CD8-positive, alpha-beta memory T cell (primary cell): ENCODE measurements at regions not wholly inside any gene's neighbourhood (a gene's known extent, or its start where the extent isn't known, plus 50 kb on each side); places are given as distances from the start of the nearest gene placed in this dataset.

Experiments
- CTCF ChIA-PET: fragments of 350-600 bp; sonication (Branson Sonifier 250); formaldehyde crosslinking; loops from one replicate; lab custom pipeline; 2021; ENCODE audit warnings: antibody characterized with exemption; lab: Charles Lee
- POLR2A ChIA-PET: fragments of 350-600 bp; sonication (Branson Sonifier 250); formaldehyde crosslinking; loops from one replicate; lab custom pipeline; 2021; ENCODE audit warnings: antibody characterized with exemption; lab: Charles Lee
- DNase-seq, 5 donors: peaks; one replicate each; pipeline versions ENCODE4 v3.0.0 to v3.0.0-alpha.2; 2020 to 2022; ENCODE audit warnings: mixed read lengths in 1 of 5
- H3K27ac ChIP-seq: one replicate; pipeline ENCODE4 v1.7.0; 2013; ENCODE audit warnings: low read depth, mild to moderate bottlenecking, low read length, moderate library complexity
- H3K27me3 ChIP-seq: 2 replicates; pipeline ENCODE4 v1.7.0; 2013; ENCODE audit warnings: low read length, mild to moderate bottlenecking; ENCODE audit not compliant: insufficient read depth, poor library complexity, severe bottlenecking
- H3K36me3 ChIP-seq: 2 replicates; pipeline ENCODE4 v1.7.0; 2013; ENCODE audit warnings: mild to moderate bottlenecking, low read length, moderate library complexity; ENCODE audit not compliant: insufficient read depth
- H3K4me1 ChIP-seq: 2 replicates; pipeline ENCODE4 v1.7.0; 2013; ENCODE audit warnings: mild to moderate bottlenecking, low read length, moderate library complexity; ENCODE audit not compliant: insufficient read depth
- H3K4me3 ChIP-seq: 2 replicates; pipeline ENCODE4 v1.7.0; 2013; ENCODE audit warnings: mild to moderate bottlenecking, low read length
- H3K9me3 ChIP-seq: 2 replicates; pipeline ENCODE4 v1.7.0; 2013; ENCODE audit warnings: mild to moderate bottlenecking, low read length
- H3K27ac Mint-ChIP-seq, 8 donors: one replicate each; pipeline ENCODE4 v1.8.0; 2020 to 2021; ENCODE audit warnings: mixed read lengths in 8 of 8, mild to moderate bottlenecking in 6 of 8, inconsistent platforms in 3 of 8, moderate library complexity in 3 of 8
- H3K27me3 Mint-ChIP-seq, 2 donors: one replicate each; pipeline ENCODE4 v1.8.0; 2020 to 2021; ENCODE audit warnings: mixed read lengths in 2 of 2, mild to moderate bottlenecking in 1 of 2, moderate library complexity in 1 of 2
- H3K36me3 Mint-ChIP-seq, 3 donors: one replicate each; pipeline ENCODE4 v1.8.0; 2020 to 2021; ENCODE audit warnings: mixed read lengths in 3 of 3, inconsistent platforms in 1 of 3, mild to moderate bottlenecking in 1 of 3
- H3K4me1 Mint-ChIP-seq, 3 donors: one replicate each; pipeline ENCODE4 v1.8.0; 2020 to 2021; ENCODE audit warnings: mixed read lengths in 3 of 3, inconsistent platforms in 1 of 3, mild to moderate bottlenecking in 1 of 3
- H3K4me3 Mint-ChIP-seq, 7 donors: one replicate each; pipeline ENCODE4 v1.8.0; 2020 to 2021; ENCODE audit warnings: mixed read lengths in 7 of 7, mild to moderate bottlenecking in 6 of 7, moderate library complexity in 4 of 7, inconsistent platforms in 2 of 7
- H3K9me3 Mint-ChIP-seq, 5 donors: one replicate each; pipeline ENCODE4 v1.8.0; 2020 to 2022; ENCODE audit warnings: mixed read lengths in 5 of 5, mild to moderate bottlenecking in 3 of 5, moderate library complexity in 2 of 5, inconsistent platforms in 1 of 5

DNA sequence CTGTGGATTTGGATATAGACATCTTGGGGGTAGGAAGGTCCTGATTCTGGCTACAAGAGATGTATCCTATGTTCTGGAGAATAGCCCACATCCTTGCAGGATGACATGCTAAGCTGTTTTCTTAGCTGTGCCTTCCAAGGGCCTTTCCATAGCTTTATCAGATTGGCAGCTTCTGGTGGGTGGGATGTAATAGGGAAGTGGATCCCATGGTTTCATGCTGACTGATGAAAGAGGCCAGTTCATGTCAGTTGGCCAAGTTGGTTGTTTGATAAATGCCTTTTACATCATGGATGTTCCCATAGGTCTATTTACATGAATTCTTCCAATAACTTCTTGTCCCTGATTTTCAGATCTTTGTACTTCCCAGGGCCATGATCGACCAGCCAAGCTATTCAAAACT is 169.1 kb upstream of the RMST start:
- Histone ChIP-seq H3K4me3 (no peak overlapping the region), H3K27me3 (no peaks in the 10 kb centered on the region), H3K27ac (no peak overlapping the region), H3K4me1 (no peaks in the 10 kb centered on the region), H3K36me3 (no peaks in the 10 kb centered on the region), H3K9me3 (no peaks in the 10 kb centered on the region)
- H3K27ac Mint-ChIP-seq = no peak overlapping the region
- no peaks in the 10 kb centered on the region for H3K36me3 Mint-ChIP-seq
- POLR2A ChIA-PET = no interaction called here
- H3K9me3 Mint-ChIP-seq = peaks cover 4 to 8% (median 6%) of the 10 kb centered on the region in 5 donors
- H3K4me1 Mint-ChIP-seq = no peaks in the 10 kb centered on the region
- H3K27me3 Mint-ChIP-seq = peaks cover 5 to 17% of the 10 kb centered on the region in 2 donors
- DNase-seq = no peak
- no peak overlapping the region for H3K4me3 Mint-ChIP-seq
- CTCF ChIA-PET = no interaction called here

DNA sequence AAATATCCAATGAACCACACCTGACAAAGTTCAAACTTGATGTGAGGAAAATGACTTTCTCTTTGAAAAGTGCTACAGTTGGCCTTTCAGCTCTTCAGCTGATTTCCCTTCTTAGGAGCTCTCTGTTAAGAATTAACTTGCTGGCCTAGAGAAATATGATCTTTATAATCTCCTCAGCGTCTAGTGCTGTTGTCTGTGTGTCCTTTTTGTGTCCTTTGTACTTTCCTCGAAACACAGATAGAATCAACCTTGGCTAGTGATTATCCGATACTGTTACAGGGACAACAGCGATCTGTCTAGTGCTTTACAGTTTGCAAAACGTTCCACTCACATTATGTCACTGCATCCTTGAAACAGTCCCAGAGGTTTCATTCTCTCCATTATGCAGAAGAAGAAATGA is 162.8 kb upstream of the RMST start:
- Mint-ChIP-seq H3K9me3 (peaks cover 4 to 8% (median 5%) of the 10 kb centered on the region in 5 donors), H3K4me3 (no peak overlapping the region), H3K27me3 (peaks cover 5 to 20% of the 10 kb centered on the region in 2 donors), H3K4me1 (no peaks in the 10 kb centered on the region), H3K36me3 (no peaks in the 10 kb centered on the region), H3K27ac (no peak overlapping the region)
- Histone ChIP-seq H3K27me3 (no peaks in the 10 kb centered on the region), H3K27ac (no peak overlapping the region), H3K9me3 (no peaks in the 10 kb centered on the region), H3K36me3 (no peaks in the 10 kb centered on the region), H3K4me1 (no peaks in the 10 kb centered on the region), H3K4me3 (no peak overlapping the region)
- CTCF ChIA-PET = no interaction called here
- no peak for DNase-seq
- POLR2A ChIA-PET = no interaction called here

- CTCF ChIA-PET = no interaction called here
- H3K27ac Mint-ChIP-seq = peak overlapping the region in 1 of 8 donors; percentile 40
- no peaks in the 10 kb centered on the region for H3K27me3 ChIP-seq
- no peak overlapping the region for H3K27ac ChIP-seq
- DNase-seq = no peak
- no peaks in the 10 kb centered on the region for H3K36me3 ChIP-seq
- no peaks in the 10 kb centered on the region for H3K9me3 ChIP-seq
- H3K4me1 Mint-ChIP-seq = no peaks in the 10 kb centered on the region
- H3K9me3 Mint-ChIP-seq = peaks cover 0 to 2% (median under 1%) of the 10 kb centered on the region in 5 donors
- H3K4me1 ChIP-seq = no peaks in the 10 kb centered on the region
- H3K4me3 ChIP-seq = no peak overlapping the region
- H3K4me3 Mint-ChIP-seq = no peak overlapping the region
- POLR2A ChIA-PET = no interaction called here
- no peaks in the 10 kb centered on the region for H3K36me3 Mint-ChIP-seq
- H3K27me3 Mint-ChIP-seq = peaks cover 5 to 17% of the 10 kb centered on the region in 2 donors
These were observed 162.2 kb upstream of the RMST start for GRCh38 chr12:97300431-97300830.

DNA sequence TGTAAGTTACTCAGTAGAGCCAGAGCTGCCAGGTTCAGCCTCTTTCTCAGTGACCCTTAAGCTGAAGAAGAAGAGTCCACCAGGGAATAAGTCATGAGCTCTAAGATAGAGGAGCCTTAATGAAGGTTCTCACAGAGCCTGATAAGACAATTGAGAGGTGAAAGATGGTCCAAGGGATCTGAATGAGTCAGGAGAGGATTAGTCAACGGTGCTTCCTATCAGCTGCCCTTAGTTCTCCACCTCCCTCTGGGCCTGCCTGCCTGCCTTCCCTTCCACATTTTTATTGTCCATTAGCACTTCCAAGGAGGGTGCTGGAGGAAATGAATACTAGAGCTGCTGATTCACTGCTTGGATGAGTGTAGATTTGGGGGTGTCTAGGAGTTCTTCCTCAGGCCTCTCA is 161.7 kb upstream of the RMST start:
- H3K4me1 ChIP-seq = no peaks in the 10 kb centered on the region
- DNase-seq = no peak
- H3K9me3 ChIP-seq = no peaks in the 10 kb centered on the region
- no peaks in the 10 kb centered on the region for H3K36me3 Mint-ChIP-seq
- no peaks in the 10 kb centered on the region for H3K27me3 ChIP-seq
- H3K27ac Mint-ChIP-seq = no peak overlapping the region
- H3K27me3 Mint-ChIP-seq = peaks cover 5 to 17% of the 10 kb centered on the region in 2 donors
- H3K4me3 ChIP-seq = no peak overlapping the region
- no peaks in the 10 kb centered on the region for H3K36me3 ChIP-seq
- H3K27ac ChIP-seq = no peak overlapping the region
- ChIA-PET POLR2A (no interaction called here), CTCF (no interaction called here)
- no peaks in the 10 kb centered on the region for H3K4me1 Mint-ChIP-seq
- H3K9me3 Mint-ChIP-seq = no peaks in the 10 kb centered on the region
- H3K4me3 Mint-ChIP-seq = no peak overlapping the region

GRCh38 chr12:97301576-97301975 is 161.0 kb upstream of the RMST start:
- POLR2A ChIA-PET = no interaction called here
- H3K36me3 ChIP-seq = no peaks in the 10 kb centered on the region
- H3K36me3 Mint-ChIP-seq = no peaks in the 10 kb centered on the region
- no peak overlapping the region for H3K27ac Mint-ChIP-seq
- H3K4me1 ChIP-seq = no peaks in the 10 kb centered on the region
- H3K9me3 ChIP-seq = no peaks in the 10 kb centered on the region
- H3K4me3 Mint-ChIP-seq = no peak overlapping the region
- CTCF ChIA-PET = no interaction called here
- no peak for DNase-seq
- no peak overlapping the region for H3K4me3 ChIP-seq
- H3K27ac ChIP-seq = no peak overlapping the region
- H3K27me3 ChIP-seq = no peaks in the 10 kb centered on the region
- H3K27me3 Mint-ChIP-seq = peaks cover 5 to 17% of the 10 kb centered on the region in 2 donors
- H3K4me1 Mint-ChIP-seq = no peaks in the 10 kb centered on the region
- H3K9me3 Mint-ChIP-seq = no peaks in the 10 kb centered on the region

GRCh38 chr12:97305651-97306050 is 157.0 kb upstream of the RMST start:
- Mint-ChIP-seq H3K9me3 (no peaks in the 10 kb centered on the region), H3K27me3 (peaks cover 1 to 10% of the 10 kb centered on the region in 2 donors), H3K27ac (no peak overlapping the region), H3K4me1 (no peaks in the 10 kb centered on the region), H3K36me3 (no peaks in the 10 kb centered on the region), H3K4me3 (no peak overlapping the region)
- POLR2A ChIA-PET = no interaction called here
- Histone ChIP-seq H3K36me3 (no peaks in the 10 kb centered on the region), H3K4me3 (no peak overlapping the region), H3K27ac (no peak overlapping the region), H3K9me3 (no peaks in the 10 kb centered on the region), H3K27me3 (no peaks in the 10 kb centered on the region), H3K4me1 (no peaks in the 10 kb centered on the region)
- DNase-seq = no peak
- CTCF ChIA-PET = interaction anchor here (1.3 to 1.4 kb wide), 2 partner anchors 726 to 728 kb away, joined by 3 to 6 read pairs; no protein-coding TSS in a partner anchor

- ChIA-PET CTCF (interaction anchor here (1.3 to 1.4 kb wide), 2 partner anchors 727 to 729 kb away, joined by 3 to 6 read pairs; no protein-coding TSS in a partner anchor), POLR2A (no interaction called here)
- no peak overlapping the region for H3K4me3 Mint-ChIP-seq
- Histone ChIP-seq H3K27ac (no peak overlapping the region), H3K4me1 (no peaks in the 10 kb centered on the region), H3K4me3 (no peak overlapping the region), H3K27me3 (no peaks in the 10 kb centered on the region), H3K9me3 (no peaks in the 10 kb centered on the region), H3K36me3 (no peaks in the 10 kb centered on the region)
- H3K4me1 Mint-ChIP-seq = no peaks in the 10 kb centered on the region
- H3K9me3 Mint-ChIP-seq = no peaks in the 10 kb centered on the region
- DNase-seq = no peak
- H3K36me3 Mint-ChIP-seq = no peaks in the 10 kb centered on the region
- no peak overlapping the region for H3K27ac Mint-ChIP-seq
- H3K27me3 Mint-ChIP-seq = peaks cover 1 to 11% of the 10 kb centered on the region in 2 donors
These were observed 156.5 kb upstream of the RMST start for GRCh38 chr12:97306147-97306546.

GRCh38 chr12:97308576-97309198 is 153.9 kb upstream of the RMST start:
- H3K27me3 Mint-ChIP-seq = peaks cover 0 to 16% of the 10 kb centered on the region in 2 donors
- H3K27ac Mint-ChIP-seq = no peak overlapping the region
- no peaks in the 10 kb centered on the region for H3K4me1 Mint-ChIP-seq
- no peaks in the 10 kb centered on the region for H3K9me3 ChIP-seq
- no peaks in the 10 kb centered on the region for H3K36me3 Mint-ChIP-seq
- H3K36me3 ChIP-seq = no peaks in the 10 kb centered on the region
- DNase-seq = peak in 2 of 5 donors; percentile 23 to 39
- no peak overlapping the region for H3K4me3 ChIP-seq
- no peaks in the 10 kb centered on the region for H3K4me1 ChIP-seq
- no peak overlapping the region for H3K27ac ChIP-seq
- no peaks in the 10 kb centered on the region for H3K9me3 Mint-ChIP-seq
- CTCF ChIA-PET = interaction anchor here (0.5 to 1.5 kb wide), 5 partner anchors 8 to 1514 kb away, joined by 3 to 6 read pairs (median 3); no protein-coding TSS in a partner anchor
- POLR2A ChIA-PET = no interaction called here
- no peak overlapping the region for H3K4me3 Mint-ChIP-seq
- no peaks in the 10 kb centered on the region for H3K27me3 ChIP-seq
